GM12878 (cell line): ENCODE measurements at regions not wholly inside any gene's neighbourhood (a gene's known extent, or its start where the extent isn't known, plus 50 kb on each side); places are given as distances from the start of the nearest gene placed in this dataset.

Experiments used
- ATAC-seq: fragments of 200-7000 bp; cut with Tn5 transposase; 3 replicates; pipeline ENCODE4 v1.9.1; 2020; ENCODE audit warnings: mild to moderate bottlenecking, moderate library complexity
- BruUV-seq: library from RNA; stranded (reverse); fragments of 400-500 nt; replicated peaks from 2 replicates; lab custom pipeline; 2021; lab: Mats Ljungman, UMichigan
- CTCF ChIA-PET: fragments of 300-600 bp; sonication (Branson Sonifier 250); formaldehyde crosslinking; extraction: SDS; loops from one replicate; lab custom pipeline; 2021; ENCODE audit warnings: inconsistent platforms; lab: Yijun Ruan, JAX
- POLR2A ChIA-PET: fragments of 350-600 bp; formaldehyde crosslinking; extraction: SDS; loops from one replicate; lab custom pipeline; 2021; ENCODE audit warnings: inconsistent platforms; lab: Charles Lee
- RAD21 ChIA-PET: fragments of 300-600 bp; sonication (Branson Sonifier 250); formaldehyde crosslinking; loops from one replicate; lab custom pipeline; 2023; ENCODE audit warnings: antibody characterized with exemption; ENCODE audit not compliant: unreplicated experiment; lab: Charles Lee
- SMC1A ChIA-PET: fragments of 300-600 bp; sonication (Branson Sonifier 250); formaldehyde crosslinking; loops from one replicate; lab custom pipeline; 2023; ENCODE audit not compliant: unreplicated experiment, uncharacterized antibody; lab: Charles Lee
- DNase-seq: peaks from one replicate; pipeline ENCODE4 v3.0.0-alpha.2; 2011; ENCODE audit warnings: low read depth, low spot score
- FAIRE-seq: peaks from 3 replicates; lab custom pipeline; 2011; peaks lifted over from hg19 to GRCh38; lab: Jason Lieb, UNC
- H2AFZ ChIP-seq: 2 replicates; pipeline ENCODE4 v1.6.0; 2011; ENCODE audit warnings: low read depth, low read length, control low read depth; ENCODE audit not compliant: control insufficient read depth
- H3K27ac ChIP-seq: 2 replicates; pipeline ENCODE4 v1.5.1; 2011; ENCODE audit warnings: control low read depth; ENCODE audit not compliant: control insufficient read depth, insufficient read depth
- H3K27me3 ChIP-seq, 2 experiments: replicated peaks in 1 of 2; 2 replicates each; pipeline versions ENCODE4 v1.6.0 to v1.6.1; 2011; ENCODE audit warnings: low read length in 1 of 2; ENCODE audit not compliant: control insufficient read depth in 2 of 2, insufficient read depth in 2 of 2
- H3K36me3 ChIP-seq, 2 experiments: 2 replicates each; pipeline ENCODE4 v1.5.1; 2011; ENCODE audit warnings: low read length in 1 of 2; ENCODE audit not compliant: control insufficient read depth in 2 of 2, insufficient read depth in 2 of 2
- H3K4me1 ChIP-seq: 2 replicates; pipeline ENCODE4 v1.6.1; 2011; ENCODE audit warnings: mild to moderate bottlenecking, low read length, moderate library complexity, mixed read lengths; ENCODE audit not compliant: control insufficient read depth, insufficient read depth
- H3K4me2 ChIP-seq: 2 replicates; pipeline ENCODE4 v1.6.0; 2011; ENCODE audit warnings: control low read depth; ENCODE audit not compliant: control insufficient read depth, insufficient read depth
- H3K4me3 ChIP-seq: fragments of 200-600 bp; sonication (generic); 2 replicates; pipeline ENCODE4 v1.5.1; 2016
- H3K79me2 ChIP-seq: 2 replicates; pipeline ENCODE4 v1.6.0; 2011; ENCODE audit warnings: low read length; ENCODE audit not compliant: control insufficient read depth, insufficient read depth
- H3K9ac ChIP-seq: 2 replicates; pipeline ENCODE4 v1.8.0; 2011; ENCODE audit warnings: low read length, control low read depth, mixed read lengths; ENCODE audit not compliant: control insufficient read depth, insufficient read depth
- H3K9me3 ChIP-seq: replicated peaks from 3 replicates; pipeline ENCODE4 v1.5.1; 2011; ENCODE audit warnings: mild to moderate bottlenecking, low read length; ENCODE audit not compliant: control insufficient read depth, insufficient read depth
- H4K20me1 ChIP-seq: 2 replicates; pipeline ENCODE4 v1.6.0; 2011; ENCODE audit not compliant: control insufficient read depth, insufficient read depth
- CBFB ChIP-seq: IDR thresholded peaks from 2 replicates; pipeline ENCODE4 v1.6.1; 2016; ENCODE audit warnings: antibody characterized with exemption, low read depth
- CREM ChIP-seq: IDR thresholded peaks from 2 replicates; pipeline ENCODE4 v1.6.1; 2014; ENCODE audit warnings: antibody characterized with exemption, low read depth
- FOS ChIP-seq: IDR thresholded peaks from 3 replicates; pipeline ENCODE4 v1.6.1; 2011; ENCODE audit warnings: borderline replicate concordance; ENCODE audit not compliant: insufficient read length; ENCODE audit errors: extremely low read depth
- RAD51 ChIP-seq: fragments of 450-650 bp; IDR thresholded peaks from 2 replicates; pipeline ENCODE4 v1.6.1; 2016; ENCODE audit warnings: moderate library complexity, mild to moderate bottlenecking, inconsistent platforms
- RB1 ChIP-seq: fragments of 450-650 bp; formaldehyde crosslinking; IDR thresholded peaks from 2 replicates; pipeline ENCODE4 v1.6.1; 2017; ENCODE audit warnings: mild to moderate bottlenecking, borderline replicate concordance
- TAF1 ChIP-seq: IDR thresholded peaks from 2 replicates; pipeline ENCODE4 v1.6.1; 2011; ENCODE audit warnings: mild to moderate bottlenecking, low read depth, low read length, borderline replicate concordance
- YY1 ChIP-seq: IDR thresholded peaks from 2 replicates; pipeline ENCODE4 v1.6.1; 2011; ENCODE audit warnings: low read depth, mild to moderate bottlenecking, low read length
- WGBS: methylation state at CpG from one replicate; pipeline ENCODE4 v1.1.6; 2016; ENCODE audit warnings: low lambda C conversion rate; ENCODE audit not compliant: insufficient replicate concordance, insufficient coverage; ENCODE audit errors: missing lambda C conversion rate; 5-methylcytosine and 5-hydroxymethylcytosine counted together
- in situ Hi-C: fragments of 300-500 bp; cut with MboI; formaldehyde crosslinking; loops from 9 replicates; pipeline ENCODE4 v1.14.3; 2018; ENCODE audit warnings: mixed read lengths
- intact Hi-C: fragments of 100-400 bp; cut with micrococcal nuclease; formaldehyde crosslinking; loops from one replicate; pipeline ENCODE4 v1.14.2; 2022; ENCODE audit not compliant: unreplicated experiment
- TF ChIP-seq, protein P1 (sequence below): fragments of 450-650 bp; IDR thresholded peaks from 2 replicates; pipeline ENCODE4 v1.6.1; 2016; ENCODE audit warnings: mild to moderate bottlenecking, moderate library complexity, borderline replicate concordance
- TF ChIP-seq, protein P2 (sequence below): fragments of 450-650 bp; IDR thresholded peaks from 2 replicates; pipeline ENCODE4 v1.6.1; 2017; ENCODE audit warnings: low read depth, mild to moderate bottlenecking, moderate library complexity
- TF ChIP-seq, protein P3 (sequence below), 3 experiments: IDR thresholded peaks in 2 of 3; conservative IDR thresholded peaks in 1 of 3; 2 replicates each; pipeline ENCODE4 v1.5.1; 2011; ENCODE audit warnings: low read depth in 3 of 3, low read length in 3 of 3, mild to moderate bottlenecking in 3 of 3, control low read depth in 2 of 3, moderate library complexity in 2 of 3, inconsistent platforms in 1 of 3, mixed read lengths in 1 of 3; ENCODE audit not compliant: control insufficient read depth in 2 of 3, insufficient read depth in 1 of 3; ENCODE audit errors: extremely low read depth in 1 of 3

DNA sequence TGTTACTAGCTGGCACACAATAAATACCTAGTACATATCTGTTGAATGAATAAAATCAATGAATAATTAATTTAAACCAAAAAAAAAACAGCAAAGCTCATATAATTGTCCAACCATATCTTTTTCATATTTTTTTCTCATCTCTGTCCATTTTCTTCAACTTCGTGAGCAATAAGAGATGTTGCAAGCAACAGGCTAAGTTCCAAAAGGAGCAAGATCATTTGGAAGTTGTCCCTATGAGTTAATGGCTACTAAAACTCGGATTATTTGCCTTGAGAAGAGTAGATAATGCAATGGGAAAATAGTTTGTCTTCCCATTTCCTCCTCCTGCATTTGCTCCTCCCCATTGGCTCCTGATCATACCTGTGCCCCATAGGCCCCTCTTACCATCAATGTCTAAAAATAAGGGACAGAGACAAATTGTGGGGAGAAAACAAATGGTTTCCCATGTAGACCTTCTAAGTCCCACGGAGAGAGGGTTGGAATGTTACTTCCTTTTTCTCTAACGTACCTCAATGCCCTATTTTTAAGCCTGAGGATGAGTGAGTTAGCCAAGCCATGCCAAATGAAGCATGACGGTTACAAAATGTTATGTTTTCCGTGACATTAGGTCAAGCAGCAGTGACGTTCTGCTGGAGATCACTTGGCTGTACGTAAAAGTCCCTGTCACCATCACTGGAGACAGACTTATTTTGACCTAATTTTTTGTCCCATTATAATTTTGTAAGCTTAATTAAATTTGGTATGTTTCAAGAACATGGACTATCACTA lies 217.3 kb upstream of the PREP start:
- ATAC-seq (no peak), FAIRE-seq (no peak), DNase-seq (no peak)
- Histone ChIP-seq H4K20me1 (no peaks in the 10 kb centered on the region), H3K4me1 (no peaks in the 10 kb centered on the region), H3K79me2 (no peaks in the 10 kb centered on the region), H3K9ac (no peak overlapping the region), H3K27ac (no peak overlapping the region), H3K4me3 (no peak overlapping the region), H3K9me3 (peaks cover 2% of the 10 kb centered on the region; the same call in 1 of the 3 replicates), H2AFZ (no peak overlapping the region), H3K36me3 (no peaks in the 10 kb centered on the region), H3K27me3 (no peaks in the 10 kb centered on the region), H3K4me2 (no peak overlapping the region)
- intact Hi-C loops (no loop called here), in situ Hi-C loops (no loop called here)
- CTCF ChIA-PET: interaction anchor here (0.7 kb wide), 1 partner anchor 8 kb away, joined by 3 read pairs; no protein-coding TSS in a partner anchor
- RAD21 ChIA-PET: no interaction called here
- POLR2A ChIA-PET: interaction anchor here (2.3 kb wide), 1 partner anchor 19 kb away, joined by 6 read pairs; no protein-coding TSS in a partner anchor
- 58% methylated on average over 8 of the region's 8 CpGs for WGBS
- SMC1A ChIA-PET: interaction anchor here (0.8 to 4.1 kb wide), 7 partner anchors 9 to 28 kb away, joined by 3 to 13 read pairs (median 6); no protein-coding TSS in a partner anchor
- BruUV-seq: no TSS peak
- TF ChIP-seq, protein P1, sequence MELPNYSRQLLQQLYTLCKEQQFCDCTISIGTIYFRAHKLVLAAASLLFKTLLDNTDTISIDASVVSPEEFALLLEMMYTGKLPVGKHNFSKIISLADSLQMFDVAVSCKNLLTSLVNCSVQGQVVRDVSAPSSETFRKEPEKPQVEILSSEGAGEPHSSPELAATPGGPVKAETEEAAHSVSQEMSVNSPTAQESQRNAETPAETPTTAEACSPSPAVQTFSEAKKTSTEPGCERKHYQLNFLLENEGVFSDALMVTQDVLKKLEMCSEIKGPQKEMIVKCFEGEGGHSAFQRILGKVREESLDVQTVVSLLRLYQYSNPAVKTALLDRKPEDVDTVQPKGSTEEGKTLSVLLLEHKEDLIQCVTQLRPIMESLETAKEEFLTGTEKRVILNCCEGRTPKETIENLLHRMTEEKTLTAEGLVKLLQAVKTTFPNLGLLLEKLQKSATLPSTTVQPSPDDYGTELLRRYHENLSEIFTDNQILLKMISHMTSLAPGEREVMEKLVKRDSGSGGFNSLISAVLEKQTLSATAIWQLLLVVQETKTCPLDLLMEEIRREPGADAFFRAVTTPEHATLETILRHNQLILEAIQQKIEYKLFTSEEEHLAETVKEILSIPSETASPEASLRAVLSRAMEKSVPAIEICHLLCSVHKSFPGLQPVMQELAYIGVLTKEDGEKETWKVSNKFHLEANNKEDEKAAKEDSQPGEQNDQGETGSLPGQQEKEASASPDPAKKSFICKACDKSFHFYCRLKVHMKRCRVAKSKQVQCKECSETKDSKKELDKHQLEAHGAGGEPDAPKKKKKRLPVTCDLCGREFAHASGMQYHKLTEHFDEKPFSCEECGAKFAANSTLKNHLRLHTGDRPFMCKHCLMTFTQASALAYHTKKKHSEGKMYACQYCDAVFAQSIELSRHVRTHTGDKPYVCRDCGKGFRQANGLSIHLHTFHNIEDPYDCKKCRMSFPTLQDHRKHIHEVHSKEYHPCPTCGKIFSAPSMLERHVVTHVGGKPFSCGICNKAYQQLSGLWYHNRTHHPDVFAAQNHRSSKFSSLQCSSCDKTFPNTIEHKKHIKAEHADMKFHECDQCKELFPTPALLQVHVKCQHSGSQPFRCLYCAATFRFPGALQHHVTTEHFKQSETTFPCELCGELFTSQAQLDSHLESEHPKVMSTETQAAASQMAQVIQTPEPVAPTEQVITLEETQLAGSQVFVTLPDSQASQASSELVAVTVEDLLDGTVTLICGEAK: no peak
- TF ChIP-seq RAD51 (no peak), RB1 (no peak), CBFB (no peak), YY1 (no peak), TAF1 (no peak), CREM (no peak), FOS (no peak)
- TF ChIP-seq, protein P2, sequence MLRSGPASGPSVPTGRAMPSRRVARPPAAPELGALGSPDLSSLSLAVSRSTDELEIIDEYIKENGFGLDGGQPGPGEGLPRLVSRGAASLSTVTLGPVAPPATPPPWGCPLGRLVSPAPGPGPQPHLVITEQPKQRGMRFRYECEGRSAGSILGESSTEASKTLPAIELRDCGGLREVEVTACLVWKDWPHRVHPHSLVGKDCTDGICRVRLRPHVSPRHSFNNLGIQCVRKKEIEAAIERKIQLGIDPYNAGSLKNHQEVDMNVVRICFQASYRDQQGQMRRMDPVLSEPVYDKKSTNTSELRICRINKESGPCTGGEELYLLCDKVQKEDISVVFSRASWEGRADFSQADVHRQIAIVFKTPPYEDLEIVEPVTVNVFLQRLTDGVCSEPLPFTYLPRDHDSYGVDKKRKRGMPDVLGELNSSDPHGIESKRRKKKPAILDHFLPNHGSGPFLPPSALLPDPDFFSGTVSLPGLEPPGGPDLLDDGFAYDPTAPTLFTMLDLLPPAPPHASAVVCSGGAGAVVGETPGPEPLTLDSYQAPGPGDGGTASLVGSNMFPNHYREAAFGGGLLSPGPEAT: no peak
- TF ChIP-seq, protein P3, sequence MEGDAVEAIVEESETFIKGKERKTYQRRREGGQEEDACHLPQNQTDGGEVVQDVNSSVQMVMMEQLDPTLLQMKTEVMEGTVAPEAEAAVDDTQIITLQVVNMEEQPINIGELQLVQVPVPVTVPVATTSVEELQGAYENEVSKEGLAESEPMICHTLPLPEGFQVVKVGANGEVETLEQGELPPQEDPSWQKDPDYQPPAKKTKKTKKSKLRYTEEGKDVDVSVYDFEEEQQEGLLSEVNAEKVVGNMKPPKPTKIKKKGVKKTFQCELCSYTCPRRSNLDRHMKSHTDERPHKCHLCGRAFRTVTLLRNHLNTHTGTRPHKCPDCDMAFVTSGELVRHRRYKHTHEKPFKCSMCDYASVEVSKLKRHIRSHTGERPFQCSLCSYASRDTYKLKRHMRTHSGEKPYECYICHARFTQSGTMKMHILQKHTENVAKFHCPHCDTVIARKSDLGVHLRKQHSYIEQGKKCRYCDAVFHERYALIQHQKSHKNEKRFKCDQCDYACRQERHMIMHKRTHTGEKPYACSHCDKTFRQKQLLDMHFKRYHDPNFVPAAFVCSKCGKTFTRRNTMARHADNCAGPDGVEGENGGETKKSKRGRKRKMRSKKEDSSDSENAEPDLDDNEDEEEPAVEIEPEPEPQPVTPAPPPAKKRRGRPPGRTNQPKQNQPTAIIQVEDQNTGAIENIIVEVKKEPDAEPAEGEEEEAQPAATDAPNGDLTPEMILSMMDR (IDR thresholded peaks at IDR 0.05 in 2 of 3, conservative IDR thresholded peaks at IDR 0.05 in 1 of 3; ENCODE audit: control insufficient read depth in 2 of 3, extremely low read depth in 1 of 3, insufficient read depth in 1 of 3, low read depth in 3 of 3, low read length in 3 of 3): no peak
